ENCODE measurements at regions not wholly inside any gene's neighbourhood (a gene's known extent, or its start where the extent isn't known, plus 50 kb on each side); places are given as distances from the start of the nearest gene placed in this dataset.

DNA sequence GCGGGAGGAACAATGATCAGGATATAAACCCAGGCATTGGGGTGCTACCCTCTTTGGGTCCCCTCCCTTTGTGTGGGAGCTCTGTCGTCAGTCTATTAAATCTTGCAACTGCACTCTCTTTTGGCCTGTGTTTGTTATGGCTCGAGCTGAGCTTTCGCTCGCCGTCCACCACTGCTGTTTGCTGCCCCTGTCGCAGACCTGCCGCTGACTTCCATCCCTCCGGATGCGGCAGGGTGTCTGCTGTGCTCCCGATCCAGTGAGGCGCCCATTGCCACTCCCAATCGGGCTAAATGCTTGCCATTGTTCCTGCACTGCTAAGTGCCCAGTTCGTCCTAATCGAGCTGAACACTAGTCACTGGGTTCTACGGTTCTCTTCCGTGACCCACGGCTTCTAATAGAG is 1443.7 kb upstream of the CADM2 start:
- H4K20me1 ChIP-seq (ENCODE audit: insufficient read depth, low read depth, low read length) = no peaks in the 10 kb centered on the region

DNA sequence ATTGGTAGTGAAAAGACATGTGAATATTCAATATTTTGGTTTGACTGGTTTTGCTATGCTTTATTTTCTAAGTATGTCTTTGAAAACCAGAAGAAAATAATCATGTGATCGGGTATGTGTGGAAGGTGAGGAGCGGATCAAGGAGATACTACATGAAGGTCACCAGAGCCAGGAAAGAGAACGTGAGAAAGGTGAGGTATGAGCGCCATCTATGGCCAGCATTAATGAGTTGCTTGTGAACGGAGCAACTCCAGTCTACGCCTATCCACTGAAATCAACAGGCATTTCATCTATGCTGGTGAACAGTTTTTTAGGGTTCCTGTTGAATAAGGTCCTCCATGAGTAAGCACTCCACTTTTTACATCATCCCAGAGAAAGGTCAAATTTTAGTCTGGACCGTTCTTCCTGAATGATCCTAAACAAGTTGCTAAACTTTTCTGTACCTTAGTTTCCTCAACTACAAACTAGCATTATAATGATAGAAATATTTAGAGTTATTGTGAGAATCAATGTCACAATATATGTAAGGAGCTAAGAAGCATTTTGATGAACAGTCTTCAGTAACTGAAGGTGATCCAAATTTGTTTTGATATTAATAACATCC is 1435.2 kb upstream of the CADM2 start:
- Histone ChIP-seq H3K4me1 (ENCODE audit: low read length) (no peaks in the 10 kb centered on the region), H3K4me2 (ENCODE audit: low read depth, low read length, poor library complexity, severe bottlenecking) (no peak overlapping the region), H3K9me3 (ENCODE audit: low read length) (no peaks in the 10 kb centered on the region), H3K4me3 (ENCODE audit: low read length) (no peak overlapping the region), H3K79me2 (ENCODE audit: low read length) (no peaks in the 10 kb centered on the region), H3K9ac (ENCODE audit: low read length) (no peak overlapping the region), H3K27ac (ENCODE audit: low read length) (no peak overlapping the region), H4K20me1 (ENCODE audit: insufficient read depth, low read depth, low read length) (no peaks in the 10 kb centered on the region), H3K27me3 (ENCODE audit: low read length) (no peaks in the 10 kb centered on the region), H3K9me2 (replicated peaks; ENCODE audit: insufficient read depth, low read length) (no peaks in the 10 kb centered on the region), H2AFZ (ENCODE audit: low read length) (no peak overlapping the region), H3K36me3 (ENCODE audit: insufficient read depth, low read length) (no peaks in the 10 kb centered on the region)
- DNase-seq = peak; percentile 85

More for the DNA sequence above, 1443.7 kb upstream of the CADM2 start:
- H3K27me3 ChIP-seq (ENCODE audit: low read length) = no peaks in the 10 kb centered on the region
- H3K9me3 ChIP-seq (ENCODE audit: low read length) = no peaks in the 10 kb centered on the region; the same call in 1 of the 2 replicates
- no peak overlapping the region for H3K4me2 ChIP-seq (ENCODE audit: low read depth, low read length, poor library complexity, severe bottlenecking)
- H3K4me3 ChIP-seq (ENCODE audit: low read length) = no peak overlapping the region
- no peaks in the 10 kb centered on the region for H3K4me1 ChIP-seq (ENCODE audit: low read length)
- H3K9me2 ChIP-seq (replicated peaks; ENCODE audit: insufficient read depth, low read length) = no peaks in the 10 kb centered on the region
- no peaks in the 10 kb centered on the region for H3K79me2 ChIP-seq (ENCODE audit: low read length)
- no peak for DNase-seq
- no peak overlapping the region for H3K9ac ChIP-seq (ENCODE audit: low read length)
- H3K36me3 ChIP-seq (ENCODE audit: insufficient read depth, low read length) = no peaks in the 10 kb centered on the region
- H2AFZ ChIP-seq (ENCODE audit: low read length) = no peak overlapping the region
- H3K27ac ChIP-seq (ENCODE audit: low read length) = no peak overlapping the region

DNA sequence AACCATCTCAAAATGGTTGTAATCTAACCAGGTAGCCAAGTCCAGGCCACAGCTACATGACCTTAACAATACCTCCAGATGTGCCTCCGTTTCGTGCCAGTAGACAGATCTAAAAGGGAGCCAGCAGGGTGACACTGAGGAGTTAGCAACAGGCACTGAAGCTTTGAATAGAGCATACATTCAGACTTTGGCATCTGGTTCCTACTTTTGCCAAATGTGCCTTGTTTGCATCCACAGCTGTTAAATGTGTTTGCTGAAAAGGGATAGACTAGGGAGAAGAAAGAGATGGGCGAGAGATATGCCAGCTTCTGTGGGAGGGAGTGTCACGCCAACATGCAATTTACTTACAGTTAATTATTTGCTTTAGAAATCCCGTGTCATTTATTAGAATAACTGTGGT is 1433.9 kb upstream of the CADM2 start:
- H3K9ac ChIP-seq (ENCODE audit: low read length) = no peak overlapping the region

DNA sequence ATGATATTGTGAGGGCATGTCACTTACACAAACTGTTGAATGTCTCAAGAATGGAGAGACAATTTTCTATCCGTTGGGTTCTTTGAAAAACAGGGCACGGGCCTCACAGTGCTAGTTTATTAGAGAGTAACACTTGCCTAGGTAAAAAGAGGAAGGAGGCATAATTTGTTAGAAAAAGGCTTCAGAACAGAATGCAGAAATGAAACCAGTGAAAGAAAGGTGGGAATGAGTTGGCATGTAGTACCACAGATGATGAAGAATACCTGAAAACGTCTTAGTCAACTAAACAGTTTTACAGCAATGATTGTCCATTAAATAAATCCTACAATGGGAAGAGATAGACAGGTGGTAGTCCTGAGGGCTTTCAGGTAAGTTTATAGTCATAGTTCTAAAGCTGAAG is 1399.7 kb upstream of the CADM2 start:
- H3K4me1 ChIP-seq (ENCODE audit: low read length) = no peaks in the 10 kb centered on the region
- H3K9ac ChIP-seq (ENCODE audit: low read length) = no peak overlapping the region
- no peaks in the 10 kb centered on the region for H3K27me3 ChIP-seq (ENCODE audit: low read length)
- H3K4me2 ChIP-seq (ENCODE audit: low read depth, low read length, poor library complexity, severe bottlenecking) = no peak overlapping the region
- H3K9me2 ChIP-seq (replicated peaks; ENCODE audit: insufficient read depth, low read length) = no peaks in the 10 kb centered on the region
- H3K79me2 ChIP-seq (ENCODE audit: low read length) = no peaks in the 10 kb centered on the region
- H2AFZ ChIP-seq (ENCODE audit: low read length) = no peak overlapping the region
- H3K4me3 ChIP-seq (ENCODE audit: low read length) = no peak overlapping the region
- no peak overlapping the region for H3K27ac ChIP-seq (ENCODE audit: low read length)
- peak; percentile 42 for DNase-seq
- H3K9me3 ChIP-seq (ENCODE audit: low read length) = peaks cover 19% of the 10 kb centered on the region
- no peaks in the 10 kb centered on the region for H3K36me3 ChIP-seq (ENCODE audit: insufficient read depth, low read length)
- H4K20me1 ChIP-seq (ENCODE audit: insufficient read depth, low read depth, low read length) = no peaks in the 10 kb centered on the region

More for the DNA sequence above, 1433.9 kb upstream of the CADM2 start:
- H3K79me2 ChIP-seq (ENCODE audit: low read length) = no peaks in the 10 kb centered on the region
- no peaks in the 10 kb centered on the region for H3K4me1 ChIP-seq (ENCODE audit: low read length)
- H3K27me3 ChIP-seq (ENCODE audit: low read length) = no peaks in the 10 kb centered on the region
- H4K20me1 ChIP-seq (ENCODE audit: insufficient read depth, low read depth, low read length) = no peaks in the 10 kb centered on the region
- DNase-seq = no peak
- H2AFZ ChIP-seq (ENCODE audit: low read length) = no peak overlapping the region
- no peak overlapping the region for H3K27ac ChIP-seq (ENCODE audit: low read length)
- H3K9me3 ChIP-seq (ENCODE audit: low read length) = no peaks in the 10 kb centered on the region
- no peaks in the 10 kb centered on the region for H3K36me3 ChIP-seq (ENCODE audit: insufficient read depth, low read length)
- H3K4me2 ChIP-seq (ENCODE audit: low read depth, low read length, poor library complexity, severe bottlenecking) = no peak overlapping the region
- no peaks in the 10 kb centered on the region for H3K9me2 ChIP-seq (replicated peaks; ENCODE audit: insufficient read depth, low read length)
- H3K4me3 ChIP-seq (ENCODE audit: low read length) = no peak overlapping the region

DNA sequence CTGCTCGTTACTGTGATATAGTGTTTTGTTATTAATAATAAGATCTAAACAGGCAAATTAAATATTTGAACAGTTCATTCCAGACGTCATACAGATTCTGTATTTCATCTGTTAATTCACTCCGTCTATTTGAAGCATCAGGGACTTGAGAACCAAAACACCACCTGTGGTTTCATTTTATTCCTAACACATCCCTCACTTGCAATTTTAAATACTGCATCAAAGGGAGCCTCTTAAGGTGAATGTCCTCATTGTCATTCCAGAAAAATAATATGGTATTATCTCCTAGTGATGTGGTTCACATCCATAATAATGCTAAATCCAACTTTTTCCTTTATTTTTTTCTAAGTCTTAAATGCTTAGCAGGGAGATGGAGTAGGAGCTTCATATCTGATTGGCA is 1390.9 kb upstream of the CADM2 start:
- Histone ChIP-seq H3K4me3 (ENCODE audit: low read length) (no peak overlapping the region), H3K27me3 (ENCODE audit: low read length) (no peaks in the 10 kb centered on the region), H3K9ac (ENCODE audit: low read length) (no peak overlapping the region), H3K9me2 (replicated peaks; ENCODE audit: insufficient read depth, low read length) (no peaks in the 10 kb centered on the region), H3K4me2 (ENCODE audit: low read depth, low read length, poor library complexity, severe bottlenecking) (no peak overlapping the region), H3K79me2 (ENCODE audit: low read length) (no peaks in the 10 kb centered on the region), H3K9me3 (ENCODE audit: low read length) (peaks cover 26% of the 10 kb centered on the region; the same call in 1 of the 2 replicates), H3K27ac (ENCODE audit: low read length) (no peak overlapping the region), H3K36me3 (ENCODE audit: insufficient read depth, low read length) (no peaks in the 10 kb centered on the region), H2AFZ (ENCODE audit: low read length) (no peak overlapping the region), H4K20me1 (ENCODE audit: insufficient read depth, low read depth, low read length) (no peaks in the 10 kb centered on the region), H3K4me1 (ENCODE audit: low read length) (no peaks in the 10 kb centered on the region)
- DNase-seq = no peak

DNA sequence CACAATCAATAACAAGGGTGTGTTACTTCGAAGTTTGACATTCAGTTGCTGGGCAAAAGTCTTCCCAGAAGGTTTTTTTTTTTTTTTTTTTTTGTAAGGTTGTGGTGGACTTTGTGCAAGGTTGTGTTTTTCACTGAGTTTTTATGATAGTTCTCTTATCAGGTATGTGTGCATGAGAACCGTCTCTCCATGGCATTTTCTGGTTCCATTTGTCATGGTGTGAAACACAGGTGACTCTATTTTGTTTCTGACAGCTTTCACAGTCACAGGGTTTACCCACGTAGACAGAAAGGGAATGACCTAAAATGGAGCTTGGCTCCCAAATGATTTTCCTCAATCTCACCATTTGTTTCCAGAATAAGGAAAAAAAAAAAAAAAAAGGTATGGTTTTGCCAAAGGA is 1377.2 kb upstream of the CADM2 start:
- no peaks in the 10 kb centered on the region; the same call in 1 of the 2 replicates for H3K9me3 ChIP-seq (ENCODE audit: low read length)
- no peak for DNase-seq
- no peak overlapping the region for H2AFZ ChIP-seq (ENCODE audit: low read length)

DNA sequence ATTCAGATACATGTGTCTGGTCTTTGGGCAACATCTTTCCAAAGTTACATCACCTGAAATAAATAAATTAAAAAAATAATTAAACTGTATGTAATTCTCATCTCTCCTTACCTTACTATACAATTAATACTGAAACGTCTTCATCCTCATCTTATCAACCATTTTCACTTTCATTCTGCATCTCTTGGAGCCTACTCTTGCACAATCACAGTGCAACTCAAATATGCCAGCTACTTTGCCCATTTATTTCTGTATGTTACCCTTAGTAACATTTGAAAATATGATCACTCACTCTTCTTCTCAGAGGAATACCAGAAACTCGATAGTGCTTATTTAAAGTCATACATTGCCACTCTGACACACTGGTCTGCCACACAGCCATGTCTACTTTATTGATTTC is 1357.1 kb upstream of the CADM2 start:
- no peak overlapping the region for H3K9ac ChIP-seq (ENCODE audit: low read length)
- no peaks in the 10 kb centered on the region for H3K4me1 ChIP-seq (ENCODE audit: low read length)
- no peaks in the 10 kb centered on the region for H3K79me2 ChIP-seq (ENCODE audit: low read length)
- H3K27me3 ChIP-seq (ENCODE audit: low read length) = no peaks in the 10 kb centered on the region
- no peaks in the 10 kb centered on the region for H4K20me1 ChIP-seq (ENCODE audit: insufficient read depth, low read depth, low read length)
- H3K4me3 ChIP-seq (ENCODE audit: low read length) = no peak overlapping the region
- DNase-seq = no peak
- no peaks in the 10 kb centered on the region for H3K9me2 ChIP-seq (replicated peaks; ENCODE audit: insufficient read depth, low read length)
- no peak overlapping the region for H2AFZ ChIP-seq (ENCODE audit: low read length)
- H3K9me3 ChIP-seq (ENCODE audit: low read length) = peaks cover 16% of the 10 kb centered on the region
- no peaks in the 10 kb centered on the region for H3K36me3 ChIP-seq (ENCODE audit: insufficient read depth, low read length)
- no peak overlapping the region for H3K27ac ChIP-seq (ENCODE audit: low read length)
- no peak overlapping the region for H3K4me2 ChIP-seq (ENCODE audit: low read depth, low read length, poor library complexity, severe bottlenecking)

More for the DNA sequence above, 1377.2 kb upstream of the CADM2 start:
- no peaks in the 10 kb centered on the region for H3K27me3 ChIP-seq (ENCODE audit: low read length)
- H3K79me2 ChIP-seq (ENCODE audit: low read length) = no peaks in the 10 kb centered on the region
- no peaks in the 10 kb centered on the region for H4K20me1 ChIP-seq (ENCODE audit: insufficient read depth, low read depth, low read length)
- no peak overlapping the region for H3K4me3 ChIP-seq (ENCODE audit: low read length)
- no peak overlapping the region for H3K4me2 ChIP-seq (ENCODE audit: low read depth, low read length, poor library complexity, severe bottlenecking)
- H3K9me2 ChIP-seq (replicated peaks; ENCODE audit: insufficient read depth, low read length) = no peaks in the 10 kb centered on the region
- H3K4me1 ChIP-seq (ENCODE audit: low read length) = no peaks in the 10 kb centered on the region
- no peaks in the 10 kb centered on the region for H3K36me3 ChIP-seq (ENCODE audit: insufficient read depth, low read length)
- no peak overlapping the region for H3K9ac ChIP-seq (ENCODE audit: low read length)
- H3K27ac ChIP-seq (ENCODE audit: low read length) = no peak overlapping the region

DNA sequence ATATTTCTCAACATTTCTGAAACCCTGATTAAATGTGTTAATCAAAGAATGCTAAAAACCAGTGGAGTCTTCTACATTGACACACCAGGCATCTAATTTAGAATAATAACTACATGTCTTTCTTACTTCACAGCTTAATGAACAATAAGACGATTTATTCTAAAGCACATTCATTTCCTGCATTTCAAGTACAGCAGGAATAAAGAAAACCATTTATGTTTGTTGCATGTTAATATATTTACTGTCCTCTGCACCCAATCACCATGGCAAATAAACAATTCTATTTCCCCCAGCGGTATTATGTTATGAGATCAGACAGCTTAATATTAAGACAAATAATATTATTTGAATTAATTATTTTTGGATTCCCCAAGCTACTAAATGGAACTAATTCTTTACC is 1336.3 kb upstream of the CADM2 start:
- H2AFZ ChIP-seq (ENCODE audit: low read length) = no peak overlapping the region
- H3K79me2 ChIP-seq (ENCODE audit: low read length) = no peaks in the 10 kb centered on the region
- no peak for DNase-seq
- no peaks in the 10 kb centered on the region for H3K9me2 ChIP-seq (replicated peaks; ENCODE audit: insufficient read depth, low read length)
- no peak overlapping the region for H3K9ac ChIP-seq (ENCODE audit: low read length)
- no peaks in the 10 kb centered on the region for H3K27me3 ChIP-seq (ENCODE audit: low read length)
- H3K36me3 ChIP-seq (ENCODE audit: insufficient read depth, low read length) = no peaks in the 10 kb centered on the region
- no peaks in the 10 kb centered on the region for H4K20me1 ChIP-seq (ENCODE audit: insufficient read depth, low read depth, low read length)
- no peak overlapping the region for H3K4me2 ChIP-seq (ENCODE audit: low read depth, low read length, poor library complexity, severe bottlenecking)
- H3K27ac ChIP-seq (ENCODE audit: low read length) = no peak overlapping the region
- H3K4me3 ChIP-seq (ENCODE audit: low read length) = no peak overlapping the region
- H3K4me1 ChIP-seq (ENCODE audit: low read length) = no peaks in the 10 kb centered on the region
- peaks cover 10% of the 10 kb centered on the region for H3K9me3 ChIP-seq (ENCODE audit: low read length)

Measured in Karpas-422 (cell line).